Epithelial cell of prostate (primary cell): ENCODE measurements at regions not wholly inside any gene's neighbourhood (a gene's known extent, or its start where the extent isn't known, plus 50 kb on each side); places are given as distances from the start of the nearest gene placed in this dataset.

ENCODE experiments used
- DNase-seq: peaks from one replicate; pipeline ENCODE4 v3.0.0-alpha.2; 2011; ENCODE audit warnings: low read depth, low spot score
- H3K27ac ChIP-seq: fragments of 450-650 bp; 2 replicates; pipeline ENCODE4 v1.5.1; 2017; ENCODE audit warnings: mild to moderate bottlenecking

GRCh38 chr2:207318181-207318628 is 152.5 kb upstream of the KLF7 start:
- no peak for DNase-seq

GRCh38 chr2:207319316-207319715 is 153.6 kb upstream of the KLF7 start:
- no peak for DNase-seq
- no peak overlapping the region for H3K27ac ChIP-seq

More at GRCh38 chr2:207318181-207318628, 152.5 kb upstream of the KLF7 start:
- no peak overlapping the region for H3K27ac ChIP-seq

- DNase-seq, result no peak
- H3K27ac ChIP-seq, result no peak overlapping the region
Measured at GRCh38 chr2:207320381-207321159, 154.8 kb upstream of the KLF7 start.

- no peak for DNase-seq
- no peak overlapping the region for H3K27ac ChIP-seq
Measured at GRCh38 chr2:207321514-207321913, 155.8 kb upstream of the KLF7 start.

GRCh38 chr2:207324001-207324400 is 158.3 kb upstream of the KLF7 start:
- no peak for DNase-seq
- H3K27ac ChIP-seq, result no peak overlapping the region

GRCh38 chr2:207327513-207327912 is 161.8 kb upstream of the KLF7 start:
- DNase-seq, result no peak
- H3K27ac ChIP-seq, result no peak overlapping the region

- no peak for DNase-seq
- peak overlapping the region; percentile 99 for H3K27ac ChIP-seq
Measured at GRCh38 chr2:207328944-207329386, 163.2 kb upstream of the KLF7 start.

GRCh38 chr2:207330912-207331311 is 165.2 kb upstream of the KLF7 start:
- DNase-seq, result peak; percentile 98
- peak overlapping the region; percentile 99 for H3K27ac ChIP-seq

- DNase-seq, result no peak
- H3K27ac ChIP-seq, result peak overlapping the region; percentile 99
Measured at GRCh38 chr2:207331674-207332073, 165.9 kb upstream of the KLF7 start.

GRCh38 chr2:207332480-207333212 is 166.9 kb upstream of the KLF7 start:
- no peak for DNase-seq
- peak overlapping the region; percentile 99 for H3K27ac ChIP-seq

- no peak for DNase-seq
- peak overlapping the region; percentile 99 for H3K27ac ChIP-seq
Measured at GRCh38 chr2:207333599-207334300, 168.0 kb upstream of the KLF7 start.

- no peak for DNase-seq
- H3K27ac ChIP-seq, result peak overlapping the region; percentile 99
Measured at GRCh38 chr2:207334301-207334623, 168.5 kb upstream of the KLF7 start.

GRCh38 chr2:207334624-207335371 is 169.1 kb upstream of the KLF7 start:
- peak; percentile 92 for DNase-seq
- H3K27ac ChIP-seq, result peak overlapping the region; percentile 99

GRCh38 chr2:207337234-207338219 is 171.8 kb upstream of the KLF7 start:
- peak; percentile 100 for DNase-seq
- peak overlapping the region; percentile 99 for H3K27ac ChIP-seq

- peak; percentile 24 for DNase-seq
Measured at GRCh38 chr2:207338220-207338607, 172.5 kb upstream of the KLF7 start.

GRCh38 chr2:207338610-207339009 is 172.9 kb upstream of the KLF7 start:
- no peak for DNase-seq
- peak overlapping the region; percentile 99 for H3K27ac ChIP-seq

More at GRCh38 chr2:207338220-207338607, 172.5 kb upstream of the KLF7 start:
- H3K27ac ChIP-seq, result peak overlapping the region; percentile 99

GRCh38 chr2:207341112-207341750 is 175.5 kb upstream of the KLF7 start:
- no peak overlapping the region for H3K27ac ChIP-seq
- no peak for DNase-seq

GRCh38 chr2:207341804-207342203 is 176.1 kb upstream of the KLF7 start:
- DNase-seq, result no peak

More at GRCh38 chr2:207341804-207342203, 176.1 kb upstream of the KLF7 start:
- H3K27ac ChIP-seq, result no peak overlapping the region
